Activated CD8-positive, alpha-beta memory T cell treated with anti-CD3 and anti-CD28 coated beads, Interleukin-2, amount 50 U/mL, for 48 hours (primary cell): ENCODE measurements at regions not wholly inside any gene's neighbourhood (a gene's known extent, or its start where the extent isn't known, plus 50 kb on each side); places are given as distances from the start of the nearest gene placed in this dataset.

Experiments
- DNase-seq: peaks from one replicate; pipeline ENCODE4 v3.0.0-alpha.2; 2020

DNA sequence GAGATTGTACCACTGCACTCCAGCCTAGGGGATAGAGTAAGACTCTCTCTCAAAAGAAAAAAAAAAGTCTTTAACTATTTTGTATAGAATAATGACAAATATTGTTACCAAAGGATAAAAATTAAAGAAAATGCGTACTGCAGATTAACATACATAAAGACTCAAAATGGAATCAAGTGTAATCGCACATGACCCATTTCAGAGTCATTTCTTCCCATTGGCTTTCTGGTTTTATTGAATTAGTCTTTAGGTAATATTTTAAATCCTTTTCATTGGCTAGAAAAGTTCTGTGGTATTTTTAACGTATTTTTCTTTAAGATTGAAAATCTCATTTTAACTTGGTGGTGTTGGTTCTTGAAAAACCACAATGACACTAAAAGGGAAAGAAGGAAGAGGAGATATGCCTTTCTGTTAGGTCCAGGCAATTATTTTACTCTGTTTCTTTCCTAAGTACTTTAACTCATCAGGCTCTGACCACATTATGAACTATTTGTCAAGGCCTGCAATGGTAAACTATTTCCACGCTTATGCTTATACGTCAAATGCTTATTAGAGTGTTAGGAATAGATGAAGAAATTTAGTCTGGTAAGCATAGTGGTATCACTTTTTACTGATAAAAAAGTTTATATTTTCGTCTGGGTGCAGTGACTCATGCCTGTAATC is 52.3 kb downstream of the PLEKHG1 start:
- no peak for DNase-seq

DNA sequence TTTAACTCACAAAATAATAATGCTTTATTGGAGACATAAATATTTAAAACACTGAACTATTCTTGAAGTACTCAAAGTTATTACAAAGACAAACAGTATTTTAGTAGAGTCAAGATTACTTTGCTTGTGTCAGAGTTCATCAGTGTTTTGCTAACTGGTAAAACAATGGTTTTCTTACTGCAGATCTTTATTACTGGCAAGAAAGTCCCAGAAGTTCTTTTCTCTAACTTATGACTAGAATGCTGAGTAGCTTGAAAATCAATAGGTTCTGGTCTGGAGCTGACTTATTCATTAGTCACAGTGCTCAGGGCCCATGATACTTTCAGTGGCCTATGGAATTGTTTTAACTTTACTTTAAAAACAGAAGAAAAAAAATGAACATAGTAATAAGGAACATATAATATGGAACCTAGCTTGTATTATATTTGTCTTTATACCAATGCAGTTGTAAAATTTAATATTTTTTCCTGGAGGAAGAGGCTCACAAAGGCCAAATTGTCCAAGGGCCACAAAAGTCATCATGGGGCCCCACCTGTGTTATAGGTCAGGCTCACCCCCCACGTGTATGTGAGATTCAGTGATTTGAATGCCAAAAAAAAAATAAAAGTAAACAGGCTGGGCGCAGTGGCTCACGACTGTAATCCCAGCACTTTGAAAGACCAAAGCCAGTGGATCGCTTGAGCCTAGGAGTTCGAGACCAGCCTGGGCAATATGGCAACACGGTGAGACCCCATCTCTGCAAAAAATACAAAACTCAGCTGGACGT is 53.3 kb downstream of the PLEKHG1 start:
- no peak for DNase-seq

DNA sequence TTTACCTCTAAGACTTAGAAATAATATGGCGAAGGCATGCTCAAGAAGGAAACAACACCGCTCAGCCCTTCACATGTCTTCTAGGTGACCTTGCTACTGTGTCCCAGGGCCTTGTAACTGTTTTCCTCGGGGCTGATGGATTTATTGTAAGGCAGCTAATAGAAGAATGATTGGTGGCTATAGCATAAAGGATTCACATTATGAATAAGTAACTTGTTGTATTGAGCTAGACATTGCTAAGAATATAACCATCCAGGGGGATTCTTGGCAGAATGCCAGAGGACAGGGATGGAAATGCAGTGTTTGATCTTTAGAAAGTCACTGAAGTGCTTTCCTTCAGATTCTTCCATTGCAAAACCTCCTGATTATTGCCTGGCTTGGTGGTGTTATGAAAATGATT is 54.9 kb downstream of the PLEKHG1 start:
- no peak for DNase-seq

DNA sequence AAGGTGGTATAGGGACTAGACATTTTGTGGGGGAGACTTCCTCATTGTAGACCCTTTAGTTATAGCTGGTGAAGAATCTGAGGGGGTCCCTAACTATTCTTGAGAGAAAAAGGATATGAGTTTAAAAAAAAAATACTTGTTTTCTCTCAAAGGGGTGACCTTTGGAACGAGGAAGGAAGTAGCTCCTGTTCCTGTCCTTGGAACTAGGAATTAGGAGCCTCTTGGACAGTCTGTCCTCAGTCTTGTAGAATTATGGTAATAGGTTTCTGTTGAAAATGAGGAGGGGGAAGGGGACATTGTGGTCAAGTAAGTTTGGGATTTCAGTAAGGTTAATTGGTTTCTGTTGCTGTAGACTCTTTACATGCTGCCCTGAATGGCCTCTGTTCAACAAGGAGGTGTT is 56.5 kb downstream of the PLEKHG1 start:
- no peak for DNase-seq

DNA sequence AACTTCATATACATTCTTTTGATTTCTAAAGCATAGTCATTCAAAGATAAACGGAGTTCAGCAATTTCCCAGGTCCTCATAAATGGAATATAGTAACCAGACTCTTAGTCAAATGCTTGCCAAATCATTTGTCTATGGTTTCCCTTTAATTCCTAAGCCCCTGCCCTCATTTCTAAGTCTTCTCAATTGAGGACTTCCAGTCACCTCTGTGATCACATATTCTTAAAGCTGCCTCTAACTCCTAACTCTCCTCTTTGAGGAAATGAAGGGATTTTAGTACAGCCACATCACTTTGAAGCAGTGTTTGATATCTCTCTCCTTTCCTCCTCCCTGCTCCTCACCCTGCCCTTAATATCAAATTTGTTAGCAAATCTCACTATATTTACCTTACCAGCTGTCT is 58.7 kb downstream of the PLEKHG1 start:
- no peak for DNase-seq

DNA sequence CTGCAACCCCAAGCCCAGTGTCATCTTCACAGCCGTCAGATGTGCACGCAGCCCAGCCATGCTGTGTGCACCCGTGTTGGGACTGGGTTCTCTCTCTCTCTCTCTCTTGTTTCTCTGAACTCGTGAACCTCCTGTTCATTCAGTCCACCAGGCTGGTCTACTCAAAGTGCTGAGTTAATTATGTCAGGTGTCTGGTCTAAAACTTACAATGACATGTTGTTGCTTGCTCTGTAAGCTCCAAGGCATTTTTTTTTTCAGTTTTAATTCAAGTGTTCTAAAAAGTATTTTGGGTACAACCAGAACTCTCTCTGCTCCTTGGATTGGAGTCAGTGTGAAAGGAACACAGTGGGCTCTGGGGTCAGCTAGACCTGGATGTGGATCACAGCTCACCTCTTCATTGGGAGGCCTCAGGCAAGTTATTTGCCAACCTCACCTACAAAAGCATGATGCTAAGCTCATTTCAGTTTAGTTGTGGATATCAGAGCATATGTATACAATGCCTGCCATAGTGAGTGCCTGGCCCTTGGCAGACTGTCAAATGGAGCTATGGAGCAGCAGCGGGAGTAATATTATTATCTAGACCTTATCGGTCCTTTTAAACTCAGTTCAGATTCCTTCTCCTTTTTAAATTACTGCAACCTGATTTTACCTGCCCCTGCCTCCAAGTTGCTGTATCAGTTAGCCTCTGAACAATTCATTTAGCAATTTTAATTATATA is 59.5 kb downstream of the PLEKHG1 start:
- no peak for DNase-seq

DNA sequence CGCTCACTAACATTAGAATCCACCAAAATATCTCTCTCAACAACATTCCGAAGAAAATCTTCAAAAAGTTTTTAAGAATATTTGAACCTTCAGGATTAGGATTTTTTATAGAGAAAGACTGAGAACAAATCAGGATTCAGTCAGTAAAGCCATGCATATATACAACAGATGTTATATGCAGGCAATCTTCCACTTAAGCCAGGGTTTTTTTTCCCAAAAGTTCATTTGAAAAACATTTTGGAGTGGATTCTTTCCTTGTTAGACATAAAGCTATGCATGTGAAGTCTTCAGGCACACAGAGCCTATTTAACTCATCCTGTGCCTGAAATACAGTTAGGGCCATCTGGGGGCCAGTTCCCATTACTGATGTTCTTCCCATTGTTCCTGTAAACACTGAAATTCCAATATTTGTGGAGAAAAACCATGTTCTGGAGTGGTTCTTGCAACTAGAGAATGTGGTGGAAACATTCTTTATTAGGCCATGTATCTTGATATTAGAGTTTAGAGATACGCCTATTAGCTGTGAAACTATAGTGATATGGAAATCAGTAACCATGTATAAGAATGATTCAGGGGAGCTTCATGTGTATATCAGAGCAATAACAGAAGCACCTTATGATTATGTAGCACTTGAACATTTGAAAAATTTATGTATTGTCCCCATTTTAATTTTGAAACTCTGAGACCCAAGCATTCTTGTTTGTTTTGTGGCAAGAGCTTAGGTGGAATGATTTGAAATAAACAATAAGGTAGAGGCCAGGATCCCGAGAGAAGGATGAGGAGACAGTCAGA is 61.7 kb downstream of the PLEKHG1 start:
- no peak for DNase-seq

DNA sequence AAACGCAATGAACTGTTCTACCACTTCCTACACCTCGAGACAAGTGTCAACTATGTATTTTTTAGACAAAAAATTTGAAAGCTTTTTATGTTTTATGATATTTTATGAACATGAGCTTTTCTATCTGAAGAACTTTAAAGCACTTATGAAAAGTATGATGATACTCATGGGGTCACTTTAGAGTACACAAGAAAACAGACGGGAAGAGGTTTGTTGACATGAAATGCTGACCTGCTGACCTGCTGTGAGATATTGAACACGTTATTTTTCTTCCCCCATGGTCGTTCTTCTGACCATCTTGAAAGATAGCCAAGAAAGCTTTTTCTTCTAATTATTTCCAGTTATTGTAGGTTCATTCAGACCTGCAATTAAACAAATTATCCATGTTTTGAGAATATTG is 63.1 kb downstream of the PLEKHG1 start:
- no peak for DNase-seq

DNA sequence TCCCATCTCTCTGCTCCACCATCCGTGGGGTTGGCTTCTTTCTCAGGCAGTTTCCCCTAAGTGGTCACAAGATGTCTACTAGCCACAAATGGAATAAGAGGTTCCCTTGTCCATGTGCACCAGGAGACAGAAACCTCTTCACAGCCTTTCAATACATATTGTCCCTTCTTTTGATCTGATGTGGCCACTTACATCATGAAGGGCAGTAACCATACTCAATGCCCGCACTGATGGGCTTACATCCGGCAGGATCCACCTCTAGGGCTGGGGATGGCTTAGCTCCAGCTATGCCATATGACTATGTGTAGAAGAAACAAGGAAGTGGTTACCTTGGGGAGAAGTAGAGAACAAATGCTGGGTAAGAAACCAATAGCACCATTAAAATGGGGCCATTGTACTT is 64.4 kb downstream of the PLEKHG1 start:
- no peak for DNase-seq

DNA sequence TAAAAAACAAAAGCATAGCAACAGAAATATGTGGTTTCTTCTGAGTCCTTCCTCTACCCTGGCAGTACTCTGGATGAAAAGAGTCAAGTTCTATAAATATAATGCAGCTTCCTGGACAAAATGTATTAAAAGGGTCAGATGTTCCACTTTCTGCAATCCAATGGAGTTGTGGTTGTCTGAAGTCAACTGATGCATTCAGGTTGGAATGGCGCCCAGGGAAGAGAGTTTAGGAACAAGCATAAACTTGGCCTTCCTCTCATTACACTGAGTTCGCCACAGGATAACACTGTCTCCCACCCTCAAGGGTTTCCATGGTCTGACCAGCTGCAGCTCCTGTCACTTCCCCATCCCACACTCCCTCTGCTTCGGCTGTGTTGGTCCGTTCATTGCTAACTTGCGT is 66.4 kb downstream of the PLEKHG1 start:
- no peak for DNase-seq

DNA sequence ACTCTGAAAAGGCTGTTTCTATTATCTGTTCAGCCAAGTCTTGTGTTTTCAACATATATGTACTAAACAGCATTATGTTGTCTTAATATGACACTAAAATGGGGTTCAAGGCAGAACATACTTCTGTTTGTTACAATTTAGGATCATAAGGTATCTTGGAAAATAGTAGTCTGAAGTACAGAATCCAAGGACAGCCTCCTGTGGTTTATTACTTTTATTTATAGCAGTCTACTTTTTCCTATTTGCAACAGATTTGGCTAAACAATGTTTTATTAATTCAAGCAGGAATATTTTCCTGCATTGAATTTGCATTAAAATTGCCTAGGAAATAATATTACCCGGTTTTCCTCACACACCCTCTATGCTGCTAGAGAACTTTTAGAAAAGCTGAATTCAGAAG is 67.7 kb downstream of the PLEKHG1 start:
- no peak for DNase-seq

DNA sequence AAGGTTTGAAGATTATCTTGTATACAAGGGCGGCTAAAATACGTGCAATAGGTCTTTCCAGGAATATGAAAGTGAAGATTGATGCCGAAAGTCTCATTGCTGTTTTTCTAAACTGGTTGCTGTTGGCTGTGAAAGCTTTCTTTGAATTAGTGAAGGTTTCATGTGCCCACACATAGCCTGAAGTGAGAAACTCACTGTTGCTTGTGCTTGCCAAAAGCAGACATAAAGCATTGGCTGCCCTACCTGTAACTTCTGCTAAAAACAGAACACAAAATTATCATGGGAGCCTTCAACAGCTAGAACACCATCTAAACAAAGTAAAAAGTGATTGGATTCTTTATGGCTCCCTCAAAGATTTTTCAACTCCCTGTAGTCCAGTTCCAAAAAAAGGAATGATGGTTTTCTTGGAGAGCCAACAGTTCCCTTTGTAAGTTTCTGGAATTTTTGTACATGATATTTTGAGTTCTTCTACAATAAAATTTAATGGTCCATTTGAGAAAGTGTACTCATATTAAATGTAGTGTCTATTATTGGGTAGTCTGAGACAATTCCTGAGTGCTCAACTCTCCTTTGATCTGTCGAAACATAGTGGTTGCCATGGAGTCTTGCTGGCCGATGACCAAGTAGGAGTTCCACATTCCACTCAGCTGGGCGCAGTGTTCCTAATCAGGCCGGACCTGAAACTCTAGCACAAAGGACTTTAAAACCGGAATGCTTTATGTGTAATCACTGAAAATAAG is 68.5 kb downstream of the PLEKHG1 start:
- DNase-seq: no peak

DNA sequence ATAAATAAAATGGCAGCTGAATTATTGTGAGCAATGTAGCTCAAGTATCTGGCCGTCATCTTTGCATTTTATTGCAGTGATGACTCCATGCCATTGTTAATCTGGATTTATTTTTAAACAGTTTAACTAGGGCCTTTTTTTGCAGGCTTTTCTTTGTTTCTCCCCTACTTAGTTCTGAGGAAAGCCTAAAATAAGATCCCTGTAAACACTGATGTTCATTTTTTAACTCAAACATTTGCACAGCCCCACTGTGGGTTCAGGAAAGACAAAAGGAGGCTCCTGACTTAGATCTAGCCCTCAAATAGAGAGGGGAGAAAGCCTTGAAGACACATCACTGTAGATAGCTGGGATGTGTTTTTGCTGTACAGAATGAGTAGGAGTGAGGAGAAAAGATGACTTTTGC is 69.2 kb downstream of the PLEKHG1 start:
- no peak for DNase-seq

DNA sequence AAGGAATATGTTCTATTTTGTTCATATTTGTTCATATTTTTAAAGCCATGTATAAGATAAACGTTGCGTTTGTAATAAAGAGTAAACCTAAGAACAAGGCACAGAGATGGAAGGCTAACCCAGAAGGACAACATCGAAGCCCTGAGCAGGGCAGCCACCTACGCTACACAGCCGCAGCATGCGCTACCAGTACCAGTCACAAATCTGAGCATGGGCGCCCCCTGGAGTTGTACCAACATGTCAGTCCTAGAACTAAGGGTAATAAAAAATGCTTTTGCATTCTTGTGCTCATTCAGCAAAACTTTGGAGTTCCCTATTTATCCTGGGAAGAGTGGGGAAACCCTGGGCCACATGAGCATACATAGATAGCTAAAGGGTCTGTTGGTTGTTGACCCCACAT is 70.6 kb downstream of the PLEKHG1 start:
- DNase-seq: no peak

DNA sequence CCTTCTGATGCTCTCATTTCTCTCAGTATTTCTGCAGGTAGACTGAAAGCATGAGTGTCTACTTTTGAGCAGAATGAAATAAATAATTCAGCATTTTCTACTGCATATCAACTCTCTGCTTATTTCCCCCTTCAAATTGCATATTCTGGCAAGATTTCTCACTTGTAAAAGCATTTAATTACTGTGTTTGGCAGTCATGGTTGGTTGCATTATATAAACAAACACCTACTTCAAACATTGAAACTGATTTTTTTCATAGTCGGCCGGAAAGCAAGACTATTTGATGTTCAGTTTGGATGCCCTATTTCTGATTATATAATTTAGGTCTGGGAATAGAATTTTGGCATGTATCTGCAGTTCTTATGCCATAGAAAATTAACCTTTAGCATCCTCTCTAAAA is 73.1 kb downstream of the PLEKHG1 start:
- DNase-seq: no peak

DNA sequence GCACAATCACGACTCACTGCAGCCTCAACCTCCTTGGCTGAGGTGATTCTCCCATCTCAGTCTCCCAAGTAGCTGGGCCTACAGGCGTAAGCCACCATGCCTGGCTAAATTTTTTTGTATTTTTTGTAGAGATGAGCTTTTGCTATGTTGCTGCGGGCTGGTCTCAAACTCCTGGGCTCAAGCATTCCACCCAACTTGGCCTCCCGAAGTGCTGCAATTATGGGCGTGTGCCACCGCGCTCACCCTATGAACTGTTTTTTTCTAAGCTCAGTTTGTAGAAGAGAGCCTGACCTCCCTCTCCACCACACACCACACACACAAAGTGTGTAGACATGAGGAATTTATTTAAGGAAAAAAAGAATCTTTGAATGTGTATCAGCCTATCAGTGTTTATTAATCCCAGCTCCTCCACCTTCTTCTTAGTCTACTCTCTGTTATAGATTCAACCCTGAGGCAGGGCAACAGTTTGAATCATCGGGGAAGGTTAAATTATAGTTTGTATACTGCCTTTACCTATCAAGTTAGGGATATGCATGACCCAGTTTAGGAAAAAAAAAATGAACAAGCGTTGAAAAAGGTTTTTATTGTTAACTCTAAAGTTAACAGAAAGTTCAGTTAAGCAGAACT is 74.1 kb downstream of the PLEKHG1 start:
- DNase-seq: no peak

DNA sequence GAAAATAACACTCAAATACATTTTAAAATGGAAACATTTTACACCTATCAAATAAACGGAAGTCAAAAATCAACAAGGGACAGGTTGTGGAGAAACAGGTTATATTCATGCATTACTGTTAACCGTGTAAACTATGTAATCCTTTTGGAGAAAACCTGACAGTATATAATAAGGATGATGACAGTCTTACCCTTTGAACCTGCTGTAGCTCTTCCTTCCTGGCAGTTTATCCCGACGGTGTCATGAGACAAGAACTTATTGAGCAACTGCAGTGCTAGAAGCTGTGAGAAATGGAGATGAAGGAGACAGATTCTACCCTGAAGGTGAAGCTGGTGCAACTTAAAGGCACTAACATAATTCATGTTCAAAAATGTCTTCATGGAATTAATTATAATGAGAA is 76.7 kb downstream of the PLEKHG1 start:
- DNase-seq: no peak

DNA sequence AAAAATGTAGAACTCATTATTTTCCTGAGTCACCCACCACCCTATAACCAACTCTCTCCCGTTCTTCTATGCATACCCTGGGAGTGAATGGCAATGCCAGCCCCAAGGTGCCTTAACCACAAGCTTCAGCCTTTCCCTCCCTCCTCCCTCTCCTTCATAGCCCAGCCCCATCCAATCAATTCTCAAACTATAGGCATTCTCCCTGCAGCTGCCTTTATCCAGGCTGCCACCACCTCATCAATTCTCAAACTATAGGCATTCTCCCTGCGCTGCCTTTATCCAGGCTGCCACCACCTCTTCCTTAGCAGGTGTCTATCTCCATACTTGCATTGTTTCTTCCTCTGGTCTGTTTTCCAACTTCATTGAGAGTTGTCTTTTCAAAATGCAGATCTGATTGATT is 77.1 kb downstream of the PLEKHG1 start:
- no peak for DNase-seq

DNA sequence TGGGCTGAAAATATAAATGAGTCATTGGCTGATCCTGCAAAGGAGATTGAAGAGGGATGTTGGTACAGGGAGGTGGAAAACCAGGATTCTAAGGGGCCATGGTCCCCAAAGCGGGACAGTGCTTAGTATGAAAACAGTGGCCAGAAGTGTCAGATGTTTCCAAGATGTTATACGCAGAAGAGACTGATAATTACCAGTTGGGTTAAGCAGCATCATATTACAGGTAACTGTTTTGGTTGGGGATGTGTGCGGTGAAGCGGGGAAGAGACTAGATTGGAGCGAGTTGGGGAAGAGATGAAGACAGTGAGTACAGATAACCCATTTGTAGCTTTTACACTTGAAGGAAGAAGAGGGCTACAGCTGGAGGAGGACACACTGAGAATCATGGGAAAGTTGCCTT is 80.8 kb downstream of the PLEKHG1 start:
- DNase-seq: no peak

DNA sequence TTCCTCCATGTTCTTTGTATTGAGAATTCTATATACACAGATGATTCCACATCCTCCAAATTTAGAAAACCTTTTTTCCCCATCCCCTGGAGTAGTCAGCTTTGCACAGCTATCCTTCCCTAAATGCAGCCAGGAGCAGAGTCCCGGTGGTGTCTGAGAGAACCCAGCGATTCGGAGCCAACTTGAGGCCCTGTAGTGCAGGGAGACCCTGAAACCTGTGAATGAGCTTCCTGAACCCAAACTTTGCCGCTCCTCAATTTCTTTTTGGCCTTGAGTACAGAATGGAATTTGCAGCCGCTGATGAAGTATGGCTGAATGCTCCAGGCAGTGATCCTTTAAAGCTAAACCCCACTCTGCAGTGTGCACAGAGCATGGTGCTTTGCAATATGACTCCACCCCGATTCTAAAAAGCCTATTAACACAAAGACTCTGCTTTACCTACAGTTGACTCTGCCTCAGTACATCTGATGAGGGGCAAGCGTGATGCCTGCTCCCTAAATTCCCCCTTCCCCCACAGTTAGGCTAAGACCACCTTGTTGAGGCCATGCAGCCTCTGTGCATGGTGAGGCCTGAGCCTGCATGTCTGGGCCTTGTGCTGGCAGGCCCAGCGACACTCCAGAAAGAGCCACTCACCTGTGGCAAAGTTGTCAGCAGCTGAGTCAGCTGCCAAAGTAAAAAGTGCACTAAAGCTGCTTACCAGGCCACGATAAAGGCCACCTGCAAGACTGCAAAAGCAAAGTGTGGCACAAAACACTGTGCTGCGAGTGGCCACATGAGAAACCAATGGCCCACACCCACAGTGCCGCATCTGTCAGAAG is 82.1 kb downstream of the PLEKHG1 start:
- no peak for DNase-seq

DNA sequence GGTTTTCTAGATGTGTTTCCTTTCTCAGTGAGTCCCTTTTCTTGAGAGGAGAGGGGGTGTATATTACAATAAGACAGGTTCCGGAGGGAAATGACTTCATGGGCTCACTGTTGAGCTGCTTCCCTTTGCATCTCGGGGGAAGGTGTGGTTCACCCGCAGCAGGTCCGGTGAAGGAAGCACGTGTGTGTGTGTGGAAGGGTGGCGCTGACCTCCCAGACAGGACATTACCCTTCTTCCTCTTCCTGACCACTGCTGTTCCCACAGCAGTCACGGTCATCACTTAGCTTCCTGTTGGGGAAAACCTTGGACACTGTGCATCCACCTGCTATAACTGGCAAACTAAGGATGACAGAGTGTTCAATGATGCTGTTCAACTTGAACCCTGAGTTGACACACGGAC is 83.6 kb downstream of the PLEKHG1 start:
- DNase-seq: no peak
